Ascending aorta (tissue), 2 donors: ENCODE measurements at regions not wholly inside any gene's neighbourhood (a gene's known extent, or its start where the extent isn't known, plus 50 kb on each side); places are given as distances from the start of the nearest gene placed in this dataset.

Experiments
- DNase-seq, 2 donors: peaks; one replicate each; pipeline ENCODE4 v3.0.0-alpha.2; 2019; ENCODE audit warnings: low spot score in 2 of 2
- H3K27ac ChIP-seq, 2 donors: fragments of 200-600 bp; sonication (generic); one replicate each; pipeline ENCODE4 v1.5.1; 2016 to 2017; ENCODE audit warnings: mild to moderate bottlenecking in 1 of 2
- H3K27me3 ChIP-seq: fragments of 200-600 bp; sonication (generic); one replicate; pipeline ENCODE4 v1.5.1; 2017
- H3K36me3 ChIP-seq, 2 donors: fragments of 200-600 bp; sonication (generic); one replicate each; pipeline ENCODE4 v1.5.1; 2016
- H3K4me1 ChIP-seq, 2 donors: fragments of 200-600 bp; sonication (generic); one replicate each; pipeline ENCODE4 v1.5.1; 2016 to 2017; ENCODE audit warnings: mild to moderate bottlenecking in 1 of 2
- H3K4me3 ChIP-seq, 2 donors: fragments of 200-600 bp; sonication (generic); one replicate each; pipeline ENCODE4 v1.5.1; 2016 to 2017; ENCODE audit warnings: mild to moderate bottlenecking in 1 of 2
- H3K9me3 ChIP-seq, 2 donors: fragments of 200-600 bp; sonication (generic); one replicate each; pipeline ENCODE4 v1.5.1; 2016
- CTCF ChIP-seq, 3 experiments: fragments of 200-600 bp in 2 of 3; fragments of 450-650 bp in 1 of 3; sonication (generic) in 2 of 3; IDR thresholded peaks; one replicate each; pipeline ENCODE4 v1.5.1; 2016 to 2019; ENCODE audit warnings: antibody characterized with exemption in 3 of 3, mild to moderate bottlenecking in 1 of 3, moderate library complexity in 1 of 3
- intact Hi-C: fragments of 100-400 bp; cut with DNase I; formaldehyde crosslinking; loops from one replicate; pipeline ENCODE4 v1.15.1; 2023

- Histone ChIP-seq H3K27me3 (no peaks in the 10 kb centered on the region), H3K9me3 (no peaks in the 10 kb centered on the region), H3K4me3 (no peak overlapping the region), H3K36me3 (no peaks in the 10 kb centered on the region), H3K27ac (no peak overlapping the region), H3K4me1 (no peaks in the 10 kb centered on the region)
- intact Hi-C loops = no loop called here
- no peak for DNase-seq
- no peak for TF ChIP-seq CTCF (IDR thresholded peaks at IDR 0.05)
These were observed 469.3 kb upstream of the CFAP20DC start for GRCh38 chr3:59519094-59519493.

GRCh38 chr3:59518283-59519055 lies 468.6 kb upstream of the CFAP20DC start:
- no peaks in the 10 kb centered on the region for H3K9me3 ChIP-seq
- H3K4me3 ChIP-seq = no peak overlapping the region
- no peak for TF ChIP-seq CTCF (IDR thresholded peaks at IDR 0.05)
- no peaks in the 10 kb centered on the region for H3K27me3 ChIP-seq
- H3K4me1 ChIP-seq = no peaks in the 10 kb centered on the region
- intact Hi-C loops = no loop called here
- DNase-seq = no peak
- H3K36me3 ChIP-seq = no peaks in the 10 kb centered on the region
- no peak overlapping the region for H3K27ac ChIP-seq

- TF ChIP-seq CTCF (IDR thresholded peaks at IDR 0.05) = no peak
- intact Hi-C loops = no loop called here
- Histone ChIP-seq H3K4me1 (no peaks in the 10 kb centered on the region), H3K36me3 (no peaks in the 10 kb centered on the region), H3K4me3 (no peak overlapping the region), H3K27ac (no peak overlapping the region), H3K9me3 (no peaks in the 10 kb centered on the region), H3K27me3 (no peaks in the 10 kb centered on the region)
- DNase-seq = no peak
These were observed 467.6 kb upstream of the CFAP20DC start for GRCh38 chr3:59517388-59517787.

- no peaks in the 10 kb centered on the region for H3K36me3 ChIP-seq
- no peak overlapping the region for H3K4me3 ChIP-seq
- no peak for DNase-seq
- TF ChIP-seq CTCF (IDR thresholded peaks at IDR 0.05) = no peak
- intact Hi-C loops = no loop called here
- no peaks in the 10 kb centered on the region for H3K4me1 ChIP-seq
- H3K27ac ChIP-seq = no peak overlapping the region
- H3K9me3 ChIP-seq = no peaks in the 10 kb centered on the region
- no peaks in the 10 kb centered on the region for H3K27me3 ChIP-seq
These were observed 466.1 kb upstream of the CFAP20DC start for GRCh38 chr3:59515966-59516365.

- no peaks in the 10 kb centered on the region for H3K36me3 ChIP-seq
- TF ChIP-seq CTCF (IDR thresholded peaks at IDR 0.05) = no peak
- H3K27ac ChIP-seq = no peak overlapping the region
- H3K4me1 ChIP-seq = no peaks in the 10 kb centered on the region
- H3K27me3 ChIP-seq = no peaks in the 10 kb centered on the region
- no peak overlapping the region for H3K4me3 ChIP-seq
- no peak for DNase-seq
- intact Hi-C loops = no loop called here
- no peaks in the 10 kb centered on the region for H3K9me3 ChIP-seq
These were observed 465.1 kb upstream of the CFAP20DC start for GRCh38 chr3:59514865-59515482.
